ENCODE measurements at regions not wholly inside any gene's neighbourhood (a gene's known extent, or its start where the extent isn't known, plus 50 kb on each side); places are given as distances from the start of the nearest gene placed in this dataset.

- no peak for TF ChIP-seq CTCF (IDR thresholded peaks at IDR 0.05; ENCODE audit: poor library complexity)
- no peak for TF ChIP-seq EZH2phosphoT487 (IDR thresholded peaks at IDR 0.05; ENCODE audit: low read depth, severe bottlenecking, unreplicated experiment)
These were observed 210.7 kb upstream of the RND3 start for GRCh38 chr2:150698016-150698661.
